Central memory CD8-positive, alpha-beta T cell (primary cell): ENCODE measurements at regions not wholly inside any gene's neighbourhood (a gene's known extent, or its start where the extent isn't known, plus 50 kb on each side); places are given as distances from the start of the nearest gene placed in this dataset.

Experiments
- ATAC-seq: fragments of 150-1000 bp; cut with Tn5 transposase; replicated peaks from 2 replicates; pipeline ENCODE4 v1.10.0; 2022; ENCODE audit warnings: mild to moderate bottlenecking, moderate FRiP score, moderate number of reproducible peaks; ENCODE audit not compliant: poor library complexity, severe bottlenecking; ENCODE audit errors: extremely low read depth
- DNase-seq, 2 donors: peaks; one replicate each; pipeline ENCODE4 v3.0.0; 2021; ENCODE audit warnings: low spot score in 2 of 2
- H3K27ac Mint-ChIP-seq: one replicate; pipeline ENCODE4 v1.8.0; 2022; ENCODE audit warnings: low read depth, mild to moderate bottlenecking, moderate library complexity, mixed read lengths
- H3K27me3 Mint-ChIP-seq: one replicate; pipeline ENCODE4 v1.8.0; 2022; ENCODE audit warnings: mixed read lengths
- H3K36me3 Mint-ChIP-seq: one replicate; pipeline ENCODE4 v1.8.0; 2022; ENCODE audit warnings: mild to moderate bottlenecking, moderate library complexity, mixed read lengths; ENCODE audit not compliant: insufficient read depth
- H3K4me1 Mint-ChIP-seq: one replicate; pipeline ENCODE4 v1.8.0; 2022; ENCODE audit warnings: mixed read lengths
- H3K4me3 Mint-ChIP-seq: one replicate; pipeline ENCODE4 v1.8.0; 2022; ENCODE audit warnings: mild to moderate bottlenecking, moderate library complexity, mixed read lengths
- H3K9me3 Mint-ChIP-seq: one replicate; pipeline ENCODE4 v1.8.0; 2022; ENCODE audit warnings: mixed read lengths

GRCh38 chr21:36628761-36629460, 70.0 kb upstream of the SIM2 start:
- H3K27me3 Mint-ChIP-seq: peaks cover 28% of the 10 kb centered on the region
- no peak overlapping the region for H3K4me3 Mint-ChIP-seq
- ATAC-seq (no peak), DNase-seq (no peak)
- H3K9me3 Mint-ChIP-seq: peaks cover 3% of the 10 kb centered on the region
- no peak overlapping the region for H3K27ac Mint-ChIP-seq
- H3K36me3 Mint-ChIP-seq: no peaks in the 10 kb centered on the region
- H3K4me1 Mint-ChIP-seq: no peaks in the 10 kb centered on the region

GRCh38 chr21:36630485-36631206, 68.3 kb upstream of the SIM2 start:
- no peak overlapping the region for H3K27ac Mint-ChIP-seq
- ATAC-seq: no peak
- no peaks in the 10 kb centered on the region for H3K4me1 Mint-ChIP-seq
- H3K9me3 Mint-ChIP-seq: no peaks in the 10 kb centered on the region
- H3K27me3 Mint-ChIP-seq: peaks cover 24% of the 10 kb centered on the region
- H3K4me3 Mint-ChIP-seq: no peak overlapping the region
- peak; percentile 20 to 40 for DNase-seq
- no peaks in the 10 kb centered on the region for H3K36me3 Mint-ChIP-seq

DNA sequence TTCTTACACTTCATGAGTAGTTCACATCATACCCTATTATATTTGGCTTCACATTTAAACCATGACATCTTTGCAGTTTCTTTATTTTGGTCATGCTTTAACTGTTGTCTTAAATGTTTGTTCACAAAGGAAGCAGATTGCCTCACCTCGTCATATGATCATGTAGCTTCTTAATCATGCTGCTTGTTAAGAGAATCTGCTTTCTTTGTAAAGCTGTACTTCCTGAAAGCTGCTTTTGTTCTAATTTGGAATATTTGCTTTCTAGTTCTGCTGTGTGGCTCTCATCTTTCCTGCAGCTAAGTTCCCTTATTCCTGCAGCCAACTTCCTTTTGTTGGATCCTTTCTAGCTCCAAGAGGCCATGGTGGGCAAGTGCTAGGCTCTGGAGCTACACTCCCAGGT, 62.9 kb upstream of the SIM2 start:
- Mint-ChIP-seq H3K36me3 (no peaks in the 10 kb centered on the region), H3K27ac (no peak overlapping the region), H3K27me3 (peaks cover 27% of the 10 kb centered on the region), H3K4me3 (no peak overlapping the region), H3K4me1 (no peaks in the 10 kb centered on the region), H3K9me3 (peaks cover 11% of the 10 kb centered on the region)
- ATAC-seq (no peak), DNase-seq (no peak)

GRCh38 chr21:36636439-36636838, 62.5 kb upstream of the SIM2 start:
- Mint-ChIP-seq H3K9me3 (peaks cover 11% of the 10 kb centered on the region), H3K27me3 (peaks cover 27% of the 10 kb centered on the region), H3K27ac (no peak overlapping the region), H3K36me3 (no peaks in the 10 kb centered on the region), H3K4me3 (no peak overlapping the region), H3K4me1 (no peaks in the 10 kb centered on the region)
- ATAC-seq: no peak
- DNase-seq: no peak

DNA sequence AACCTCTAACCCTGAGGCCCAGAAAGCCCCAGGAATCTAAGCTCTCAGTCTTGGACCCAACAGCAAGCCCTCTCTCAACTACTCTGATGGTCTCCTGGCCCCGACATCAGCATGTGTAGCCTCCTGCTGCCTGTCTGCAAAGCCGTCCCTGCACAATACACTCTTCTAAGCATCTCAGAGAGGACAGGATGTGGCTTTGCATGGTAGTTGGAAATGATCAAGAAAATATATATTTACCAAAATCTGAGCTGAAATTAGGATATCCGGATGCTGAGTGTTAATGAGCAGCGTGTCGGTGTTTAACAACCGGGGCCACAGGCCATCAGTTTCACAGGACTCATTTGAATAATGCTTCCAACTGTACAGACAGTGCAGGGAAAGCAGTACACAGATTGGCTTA, 59.1 kb upstream of the SIM2 start:
- Mint-ChIP-seq H3K27me3 (peaks cover 53% of the 10 kb centered on the region), H3K9me3 (peaks cover 11% of the 10 kb centered on the region), H3K27ac (no peak overlapping the region), H3K4me1 (no peaks in the 10 kb centered on the region), H3K4me3 (no peak overlapping the region), H3K36me3 (no peaks in the 10 kb centered on the region)
- ATAC-seq (no peak), DNase-seq (no peak)

- no peak for ATAC-seq
- Mint-ChIP-seq H3K4me1 (no peaks in the 10 kb centered on the region), H3K9me3 (peaks cover 11% of the 10 kb centered on the region), H3K4me3 (no peak overlapping the region), H3K27ac (no peak overlapping the region), H3K27me3 (peaks cover 54% of the 10 kb centered on the region), H3K36me3 (no peaks in the 10 kb centered on the region)
- DNase-seq: no peak
Observed at GRCh38 chr21:36640174-36640720, 58.7 kb upstream of the SIM2 start.

DNA sequence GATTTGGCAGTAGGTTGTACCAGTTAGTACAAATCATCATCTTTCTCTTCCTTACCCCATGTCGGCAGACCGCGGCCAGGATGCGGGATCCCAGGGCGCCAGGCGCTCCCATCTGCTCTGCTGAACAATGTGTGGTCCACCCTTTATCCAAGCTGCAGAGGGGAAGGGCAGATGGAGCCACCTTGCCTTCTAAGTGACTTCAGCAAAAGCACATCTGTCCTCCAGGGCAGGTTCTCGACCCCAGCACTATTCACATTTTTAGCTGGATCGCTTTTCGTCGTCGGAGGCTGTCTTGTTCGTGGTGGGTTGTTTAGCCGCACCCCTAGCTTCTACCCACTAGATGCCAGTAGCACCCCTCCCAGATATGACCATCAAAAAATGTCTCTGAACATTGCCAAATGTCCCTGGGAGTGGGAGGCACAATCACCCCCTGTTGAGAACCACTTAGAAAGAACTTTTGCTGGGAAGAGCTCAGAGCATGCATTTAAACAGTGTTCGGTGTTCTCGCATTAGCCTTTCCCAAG, 58.1 kb upstream of the SIM2 start:
- no peak for ATAC-seq
- H3K4me1 Mint-ChIP-seq: no peaks in the 10 kb centered on the region

GRCh38 chr21:36641346-36641745, 57.6 kb upstream of the SIM2 start:
- Mint-ChIP-seq H3K36me3 (no peaks in the 10 kb centered on the region), H3K4me1 (no peaks in the 10 kb centered on the region), H3K9me3 (peaks cover 8% of the 10 kb centered on the region), H3K27me3 (peaks cover 54% of the 10 kb centered on the region), H3K4me3 (no peak overlapping the region), H3K27ac (no peak overlapping the region)
- DNase-seq: no peak
- ATAC-seq: no peak

More for the DNA sequence above, 58.1 kb upstream of the SIM2 start:
- H3K27ac Mint-ChIP-seq: no peak overlapping the region
- H3K4me3 Mint-ChIP-seq: no peak overlapping the region
- no peak for DNase-seq
- H3K27me3 Mint-ChIP-seq: peaks cover 54% of the 10 kb centered on the region
- no peaks in the 10 kb centered on the region for H3K36me3 Mint-ChIP-seq
- H3K9me3 Mint-ChIP-seq: peaks cover 11% of the 10 kb centered on the region

DNA sequence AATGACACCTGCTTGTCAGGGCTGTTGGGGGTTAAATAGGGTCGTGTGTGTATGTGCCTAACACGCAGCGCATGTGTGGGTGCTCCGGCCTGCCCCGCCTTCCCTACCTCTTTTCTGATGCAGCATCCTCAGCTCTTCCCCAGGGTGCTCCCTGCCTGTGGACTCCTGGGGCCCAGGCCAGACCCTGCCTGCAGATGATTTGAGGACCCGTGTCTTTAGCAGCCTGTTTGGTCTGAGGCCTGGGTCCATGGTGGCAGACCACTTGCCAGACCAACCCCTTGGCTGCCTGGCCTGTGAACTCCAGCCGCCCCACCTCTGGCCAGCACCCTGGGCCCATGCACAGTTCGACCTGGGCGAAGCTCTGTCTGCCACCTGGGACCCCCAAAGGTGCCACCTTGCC, 57.0 kb upstream of the SIM2 start:
- Mint-ChIP-seq H3K4me3 (no peak overlapping the region), H3K36me3 (no peaks in the 10 kb centered on the region), H3K27ac (no peak overlapping the region), H3K9me3 (peaks cover 6% of the 10 kb centered on the region), H3K27me3 (peaks cover 57% of the 10 kb centered on the region), H3K4me1 (no peaks in the 10 kb centered on the region)
- no peak for ATAC-seq
- DNase-seq: no peak

GRCh38 chr21:36642777-36643176, 56.1 kb upstream of the SIM2 start:
- DNase-seq: no peak
- Mint-ChIP-seq H3K4me3 (no peak overlapping the region), H3K27ac (no peak overlapping the region), H3K4me1 (no peaks in the 10 kb centered on the region), H3K27me3 (peaks cover 66% of the 10 kb centered on the region), H3K36me3 (no peaks in the 10 kb centered on the region), H3K9me3 (no peaks in the 10 kb centered on the region)
- no peak for ATAC-seq

GRCh38 chr21:36643374-36644250, 55.3 kb upstream of the SIM2 start:
- ATAC-seq (no peak), DNase-seq (no peak)
- no peaks in the 10 kb centered on the region for H3K36me3 Mint-ChIP-seq
- H3K4me3 Mint-ChIP-seq: no peak overlapping the region
- H3K4me1 Mint-ChIP-seq: no peaks in the 10 kb centered on the region
- H3K9me3 Mint-ChIP-seq: no peaks in the 10 kb centered on the region
- peaks cover 68% of the 10 kb centered on the region for H3K27me3 Mint-ChIP-seq
- H3K27ac Mint-ChIP-seq: no peak overlapping the region

GRCh38 chr21:36646011-36646410, 52.9 kb upstream of the SIM2 start:
- H3K36me3 Mint-ChIP-seq: no peaks in the 10 kb centered on the region
- H3K4me3 Mint-ChIP-seq: no peak overlapping the region
- H3K27me3 Mint-ChIP-seq: peaks cover 45% of the 10 kb centered on the region
- no peaks in the 10 kb centered on the region for H3K9me3 Mint-ChIP-seq
- ATAC-seq (no peak), DNase-seq (no peak)
- H3K4me1 Mint-ChIP-seq: no peaks in the 10 kb centered on the region
- H3K27ac Mint-ChIP-seq: no peak overlapping the region
